ENCODE measurements at regions not wholly inside any gene's neighbourhood (a gene's known extent, or its start where the extent isn't known, plus 50 kb on each side); places are given as distances from the start of the nearest gene placed in this dataset.

DNA sequence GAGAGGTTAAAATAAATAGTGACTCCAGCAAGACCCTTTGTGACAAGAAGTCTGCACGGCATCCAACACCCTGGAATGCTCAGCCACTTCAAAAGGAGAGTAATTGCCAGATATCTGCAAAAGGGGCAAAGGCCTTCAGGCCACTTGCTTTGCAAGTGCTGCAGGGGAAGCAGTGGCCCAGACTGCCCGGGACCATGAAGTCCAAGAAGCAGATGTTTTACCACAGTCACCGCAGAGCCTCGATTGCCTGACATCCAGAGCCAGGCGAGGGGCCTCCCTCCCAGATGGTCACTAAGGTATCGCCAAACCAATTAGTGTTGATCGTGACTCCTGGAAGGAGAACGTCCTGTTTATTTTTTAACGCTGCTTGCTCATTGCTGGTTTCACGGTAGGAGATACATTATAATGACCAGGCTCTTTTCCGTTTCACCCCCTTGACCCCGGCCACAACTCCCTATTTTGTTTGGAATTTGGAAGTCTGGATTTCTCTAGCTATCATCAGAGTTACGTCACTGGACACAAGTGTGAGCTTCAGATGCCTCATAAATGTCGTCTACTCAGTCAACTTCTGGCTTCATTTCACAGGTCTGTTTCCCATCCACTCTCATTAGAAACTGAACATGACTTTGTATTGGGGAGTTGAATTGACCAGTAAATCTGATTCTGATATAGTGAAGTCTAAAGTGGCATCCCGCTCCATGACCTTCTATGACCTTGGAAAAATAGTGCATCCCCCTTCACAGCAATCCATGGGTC lies 276.2 kb downstream of the WDR11 start:
- no peak overlapping the region for H3K9ac ChIP-seq (ENCODE audit: low read depth, low read length, poor library complexity, severe bottlenecking)
- no peaks in the 10 kb centered on the region for H3K27me3 ChIP-seq (ENCODE audit: insufficient read depth, low read length, poor library complexity, severe bottlenecking)
- H4K20me1 ChIP-seq (ENCODE audit: insufficient read depth, low read length, poor library complexity, severe bottlenecking), result no peaks in the 10 kb centered on the region
- H3K4me2 ChIP-seq (ENCODE audit: low read depth, low read length, poor library complexity, severe bottlenecking), result no peak overlapping the region
- no peak overlapping the region for H3K4me3 ChIP-seq (ENCODE audit: low read length, poor library complexity, severe bottlenecking)
- no peaks in the 10 kb centered on the region for H3K9me2 ChIP-seq (replicated peaks; ENCODE audit: low read depth, low read length)
- H3K36me3 ChIP-seq (ENCODE audit: insufficient read depth, low read length), result no peaks in the 10 kb centered on the region
- no peak for TF ChIP-seq EZH2phosphoT487 (IDR thresholded peaks at IDR 0.05; ENCODE audit: borderline replicate concordance)
- TF ChIP-seq, protein P1, sequence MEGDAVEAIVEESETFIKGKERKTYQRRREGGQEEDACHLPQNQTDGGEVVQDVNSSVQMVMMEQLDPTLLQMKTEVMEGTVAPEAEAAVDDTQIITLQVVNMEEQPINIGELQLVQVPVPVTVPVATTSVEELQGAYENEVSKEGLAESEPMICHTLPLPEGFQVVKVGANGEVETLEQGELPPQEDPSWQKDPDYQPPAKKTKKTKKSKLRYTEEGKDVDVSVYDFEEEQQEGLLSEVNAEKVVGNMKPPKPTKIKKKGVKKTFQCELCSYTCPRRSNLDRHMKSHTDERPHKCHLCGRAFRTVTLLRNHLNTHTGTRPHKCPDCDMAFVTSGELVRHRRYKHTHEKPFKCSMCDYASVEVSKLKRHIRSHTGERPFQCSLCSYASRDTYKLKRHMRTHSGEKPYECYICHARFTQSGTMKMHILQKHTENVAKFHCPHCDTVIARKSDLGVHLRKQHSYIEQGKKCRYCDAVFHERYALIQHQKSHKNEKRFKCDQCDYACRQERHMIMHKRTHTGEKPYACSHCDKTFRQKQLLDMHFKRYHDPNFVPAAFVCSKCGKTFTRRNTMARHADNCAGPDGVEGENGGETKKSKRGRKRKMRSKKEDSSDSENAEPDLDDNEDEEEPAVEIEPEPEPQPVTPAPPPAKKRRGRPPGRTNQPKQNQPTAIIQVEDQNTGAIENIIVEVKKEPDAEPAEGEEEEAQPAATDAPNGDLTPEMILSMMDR (conservative IDR thresholded peaks at IDR 0.05; ENCODE audit: low read length), result no peak
- H3F3A ChIP-seq (ENCODE audit: low read depth), result no peaks in the 10 kb centered on the region
- H3K9me3 ChIP-seq (ENCODE audit: insufficient read depth, low read depth, low read length), result no peaks in the 10 kb centered on the region
- no peak overlapping the region for H2AFZ ChIP-seq (ENCODE audit: low read length)
- H3K79me2 ChIP-seq (ENCODE audit: insufficient read depth, low read length), result no peaks in the 10 kb centered on the region
- H3K4me1 ChIP-seq (ENCODE audit: insufficient read depth, low read length, poor library complexity, severe bottlenecking), result no peaks in the 10 kb centered on the region

DNA sequence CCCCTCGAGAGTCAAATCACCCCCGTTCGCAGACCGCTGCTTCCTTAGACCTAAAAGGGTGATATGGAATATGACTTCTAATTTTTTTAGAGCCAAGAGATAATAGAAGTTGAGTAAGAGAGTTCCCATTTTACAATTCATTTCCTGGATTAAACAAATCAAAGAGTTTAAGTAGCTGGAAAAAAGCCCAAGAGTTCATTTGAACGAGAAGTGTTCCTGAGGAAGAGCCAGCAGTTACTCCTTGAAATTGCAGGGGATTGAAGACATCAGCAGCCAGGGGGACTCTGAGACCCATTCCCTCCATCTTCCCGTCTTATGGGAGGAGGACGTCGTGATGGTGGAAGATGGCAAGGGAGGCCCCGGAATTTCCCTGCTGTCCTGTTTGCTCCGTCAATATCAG lies 277.0 kb downstream of the WDR11 start:
- Histone ChIP-seq H3K9me2 (replicated peaks; ENCODE audit: low read depth, low read length) (no peaks in the 10 kb centered on the region), H3K4me1 (ENCODE audit: insufficient read depth, low read length, poor library complexity, severe bottlenecking) (no peaks in the 10 kb centered on the region), H3K36me3 (ENCODE audit: insufficient read depth, low read length) (no peaks in the 10 kb centered on the region), H3K9ac (ENCODE audit: low read depth, low read length, poor library complexity, severe bottlenecking) (no peak overlapping the region), H3K4me3 (ENCODE audit: low read length, poor library complexity, severe bottlenecking) (no peak overlapping the region), H4K20me1 (ENCODE audit: insufficient read depth, low read length, poor library complexity, severe bottlenecking) (no peaks in the 10 kb centered on the region), H2AFZ (ENCODE audit: low read length) (no peak overlapping the region), H3F3A (ENCODE audit: low read depth) (no peaks in the 10 kb centered on the region), H3K27me3 (ENCODE audit: insufficient read depth, low read length, poor library complexity, severe bottlenecking) (no peaks in the 10 kb centered on the region), H3K79me2 (ENCODE audit: insufficient read depth, low read length) (no peaks in the 10 kb centered on the region), H3K9me3 (ENCODE audit: insufficient read depth, low read depth, low read length) (no peaks in the 10 kb centered on the region), H3K4me2 (ENCODE audit: low read depth, low read length, poor library complexity, severe bottlenecking) (no peak overlapping the region)
- TF ChIP-seq, protein P1 (conservative IDR thresholded peaks at IDR 0.05; ENCODE audit: low read length), result no peak
- TF ChIP-seq EZH2phosphoT487 (IDR thresholded peaks at IDR 0.05; ENCODE audit: borderline replicate concordance), result no peak

DNA sequence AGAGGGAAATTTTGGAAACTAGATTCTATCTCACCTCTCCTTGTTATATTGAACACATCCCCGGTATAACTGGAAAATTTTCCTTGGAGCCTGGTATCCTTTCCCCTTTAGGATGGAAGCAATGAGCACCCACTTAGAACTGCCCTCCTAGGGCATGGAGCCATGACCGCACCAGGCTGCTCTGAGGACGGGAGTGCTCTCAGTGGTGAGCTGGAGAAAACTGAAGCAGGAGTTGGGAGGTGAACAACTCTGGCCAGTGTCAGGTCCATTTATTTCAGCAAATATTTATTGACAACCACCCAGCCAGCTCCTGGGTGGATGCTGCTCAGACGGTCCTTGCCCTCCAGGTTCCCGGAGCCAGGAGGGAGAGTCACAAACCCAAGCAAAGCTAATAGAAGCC lies 278.1 kb downstream of the WDR11 start:
- Histone ChIP-seq H3K36me3 (ENCODE audit: insufficient read depth, low read length) (no peaks in the 10 kb centered on the region), H3K9ac (ENCODE audit: low read depth, low read length, poor library complexity, severe bottlenecking) (no peak overlapping the region), H3K27me3 (ENCODE audit: insufficient read depth, low read length, poor library complexity, severe bottlenecking) (no peaks in the 10 kb centered on the region), H4K20me1 (ENCODE audit: insufficient read depth, low read length, poor library complexity, severe bottlenecking) (no peaks in the 10 kb centered on the region), H3K9me2 (replicated peaks; ENCODE audit: low read depth, low read length) (no peaks in the 10 kb centered on the region), H3K4me2 (ENCODE audit: low read depth, low read length, poor library complexity, severe bottlenecking) (no peak overlapping the region), H3K79me2 (ENCODE audit: insufficient read depth, low read length) (no peaks in the 10 kb centered on the region), H3F3A (ENCODE audit: low read depth) (no peaks in the 10 kb centered on the region), H3K9me3 (ENCODE audit: insufficient read depth, low read depth, low read length) (no peaks in the 10 kb centered on the region), H3K4me3 (ENCODE audit: low read length, poor library complexity, severe bottlenecking) (no peak overlapping the region), H2AFZ (ENCODE audit: low read length) (no peak overlapping the region), H3K4me1 (ENCODE audit: insufficient read depth, low read length, poor library complexity, severe bottlenecking) (no peaks in the 10 kb centered on the region)
- no peak for TF ChIP-seq EZH2phosphoT487 (IDR thresholded peaks at IDR 0.05; ENCODE audit: borderline replicate concordance)
- TF ChIP-seq, protein P1 (conservative IDR thresholded peaks at IDR 0.05; ENCODE audit: low read length), result no peak
